MM.1S (cell line): ENCODE measurements at regions not wholly inside any gene's neighbourhood (a gene's known extent, or its start where the extent isn't known, plus 50 kb on each side); places are given as distances from the start of the nearest gene placed in this dataset.
"Not testable (repeated sequence)": the region's sequence is repeated elsewhere in the genome, so short reads cannot be mapped to it uniquely, and the experiment has no call there.

Source experiments
- DNase-seq: peaks from one replicate; pipeline ENCODE4 v3.0.0-alpha.2; 2015
- H2AFZ ChIP-seq: fragments of 300-600 bp; sonication (generic); 2 replicates; pipeline ENCODE4 v1.6.0; 2016; ENCODE audit warnings: antibody characterized with exemption, low read length
- H3F3A ChIP-seq: fragments of 300-600 bp; sonication (generic); 2 replicates; pipeline ENCODE4 v1.6.1; 2016; ENCODE audit warnings: mild to moderate bottlenecking, antibody characterized with exemption, low read length, moderate library complexity, mixed read lengths; ENCODE audit not compliant: insufficient read depth
- H3K27ac ChIP-seq: fragments of 300-600 bp; sonication (generic); 2 replicates; pipeline ENCODE4 v1.5.1; 2016; ENCODE audit warnings: mild to moderate bottlenecking, low read length
- H3K27me3 ChIP-seq: fragments of 300-600 bp; sonication (generic); replicated peaks from 2 replicates; pipeline ENCODE4 v1.6.0; 2016; ENCODE audit warnings: low read length; ENCODE audit not compliant: insufficient read depth
- H3K36me3 ChIP-seq: fragments of 300-600 bp; sonication (generic); replicated peaks from 2 replicates; pipeline ENCODE4 v1.6.1; 2016; ENCODE audit warnings: mild to moderate bottlenecking, low read length, mixed read lengths; ENCODE audit not compliant: insufficient read depth
- H3K4me1 ChIP-seq: fragments of 300-600 bp; sonication (generic); 2 replicates; pipeline ENCODE4 v1.6.1; 2016; ENCODE audit warnings: low read length, mixed read lengths
- H3K4me2 ChIP-seq: fragments of 300-600 bp; sonication (generic); 2 replicates; pipeline ENCODE4 v1.6.0; 2016; ENCODE audit warnings: low read depth, low read length
- H3K4me3 ChIP-seq: fragments of 300-600 bp; sonication (generic); 2 replicates; pipeline ENCODE4 v1.5.1; 2016; ENCODE audit warnings: low read length, mixed read lengths
- H3K79me2 ChIP-seq: fragments of 300-600 bp; sonication (generic); 2 replicates; pipeline ENCODE4 v1.6.1; 2016; ENCODE audit warnings: mixed run types, low read length, mixed read lengths
- H3K9ac ChIP-seq: fragments of 300-600 bp; sonication (generic); 2 replicates; pipeline ENCODE4 v1.6.1; 2016; ENCODE audit warnings: low read length, mixed read lengths
- H3K9me2 ChIP-seq: fragments of 300-600 bp; sonication (generic); replicated peaks from 2 replicates; pipeline ENCODE4 v1.6.1; 2016; ENCODE audit warnings: mild to moderate bottlenecking, low read length, mixed read lengths; ENCODE audit not compliant: insufficient read depth
- H3K9me3 ChIP-seq: fragments of 300-600 bp; sonication (generic); replicated peaks from 2 replicates; pipeline ENCODE4 v1.6.1; 2016; ENCODE audit warnings: mild to moderate bottlenecking, low read length, mixed read lengths; ENCODE audit not compliant: insufficient read depth
- H4K20me1 ChIP-seq: fragments of 300-600 bp; sonication (generic); 2 replicates; pipeline ENCODE4 v1.6.1; 2016; ENCODE audit warnings: mild to moderate bottlenecking, low read length, moderate library complexity, mixed read lengths; ENCODE audit not compliant: insufficient read depth
- CTCF ChIP-seq: fragments of 300-600 bp; sonication (generic); IDR thresholded peaks from 2 replicates; pipeline ENCODE4 v1.5.1; 2016; ENCODE audit warnings: antibody characterized with exemption, low read length, mixed read lengths
- EZH2 ChIP-seq: fragments of 300-600 bp; sonication (generic); optimal IDR thresholded peaks from 2 replicates; pipeline ENCODE3; 2017; ENCODE audit warnings: low read depth, mild to moderate bottlenecking, antibody characterized with exemption, low read length, mixed read lengths
- EZH2phosphoT487 ChIP-seq: fragments of 300-600 bp; sonication (generic); IDR thresholded peaks from 2 replicates; pipeline ENCODE4 v1.6.1; 2018; ENCODE audit warnings: antibody characterized with exemption, low read length

GRCh38 chr6:99711302-99711701, 104.7 kb downstream of the PRDM13 start:
- Histone ChIP-seq H3K9ac (no peak overlapping the region), H3K4me2 (no peak overlapping the region), H3K4me3 (no peak overlapping the region), H3K9me2 (no peaks in the 10 kb centered on the region), H3K27me3 (no peaks in the 10 kb centered on the region), H3K4me1 (no peaks in the 10 kb centered on the region), H3K36me3 (no peaks in the 10 kb centered on the region), H4K20me1 (no peaks in the 10 kb centered on the region), H3K79me2 (no peaks in the 10 kb centered on the region), H3K27ac (no peak overlapping the region), H3F3A (no peaks in the 10 kb centered on the region), H2AFZ (no peak overlapping the region), H3K9me3 (no peaks in the 10 kb centered on the region)
- no peak for DNase-seq
- TF ChIP-seq EZH2 (no peak), EZH2phosphoT487 (no peak), CTCF (no peak)

- H3K4me1 ChIP-seq, result no peaks in the 10 kb centered on the region
- H3K9me3 ChIP-seq, result no peaks in the 10 kb centered on the region
- no peak overlapping the region for H3K27ac ChIP-seq
- H4K20me1 ChIP-seq, result no peaks in the 10 kb centered on the region
- no peaks in the 10 kb centered on the region for H3K27me3 ChIP-seq
- no peak overlapping the region for H3K4me3 ChIP-seq
- no peak overlapping the region for H3K4me2 ChIP-seq
- DNase-seq, result no peak
- TF ChIP-seq EZH2 (no peak), CTCF (no peak), EZH2phosphoT487 (no peak)
- H2AFZ ChIP-seq, result no peak overlapping the region
- H3K9ac ChIP-seq, result no peak overlapping the region
- H3K79me2 ChIP-seq, result no peaks in the 10 kb centered on the region
- H3K36me3 ChIP-seq, result no peaks in the 10 kb centered on the region
- no peaks in the 10 kb centered on the region for H3K9me2 ChIP-seq
- no peaks in the 10 kb centered on the region for H3F3A ChIP-seq
These were observed 105.3 kb downstream of the PRDM13 start for GRCh38 chr6:99711925-99712324.

- Histone ChIP-seq H3K4me1 (no peaks in the 10 kb centered on the region), H3K9me3 (no peaks in the 10 kb centered on the region), H4K20me1 (no peaks in the 10 kb centered on the region), H3K9ac (no peak overlapping the region), H3K36me3 (no peaks in the 10 kb centered on the region), H3K27me3 (no peaks in the 10 kb centered on the region), H3K79me2 (no peaks in the 10 kb centered on the region), H2AFZ (no peak overlapping the region), H3F3A (no peaks in the 10 kb centered on the region), H3K27ac (no peak overlapping the region), H3K4me2 (no peak overlapping the region), H3K4me3 (no peak overlapping the region), H3K9me2 (no peaks in the 10 kb centered on the region)
- no peak for DNase-seq
- TF ChIP-seq CTCF (no peak), EZH2phosphoT487 (no peak), EZH2 (no peak)
These were observed 105.9 kb downstream of the PRDM13 start for GRCh38 chr6:99712519-99712918.

DNA sequence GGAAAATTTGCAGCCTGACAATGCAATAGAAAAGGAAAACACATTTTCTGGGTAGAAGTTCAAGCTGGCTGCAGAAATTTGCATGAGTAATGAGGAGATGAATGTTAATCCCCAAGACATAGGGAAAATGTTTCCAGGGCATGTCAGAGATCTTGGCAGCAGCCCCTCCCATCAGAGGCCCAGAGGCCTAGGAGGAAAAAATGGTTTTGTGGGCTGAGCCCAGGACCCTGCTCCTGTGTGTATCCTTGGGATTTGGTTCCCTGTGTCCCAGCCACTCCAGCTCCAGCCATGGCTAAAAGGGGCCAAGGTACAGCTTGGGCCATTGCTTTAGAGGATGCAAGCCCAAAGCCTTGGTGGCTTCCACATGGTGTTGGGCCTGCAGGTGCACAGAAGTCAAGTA, 115.4 kb downstream of the PRDM13 start:
- H3K36me3 ChIP-seq, H3K9me3 ChIP-seq, H3K4me2 ChIP-seq, DNase-seq, H3K79me2 ChIP-seq, H2AFZ ChIP-seq, H3K27me3 ChIP-seq, H3K9ac ChIP-seq, H3F3A ChIP-seq, H3K27ac ChIP-seq, H3K4me3 ChIP-seq, H4K20me1 ChIP-seq, H3K9me2 ChIP-seq, H3K4me1 ChIP-seq: not testable (repeated sequence)

- H3F3A ChIP-seq, H3K4me1 ChIP-seq, H3K36me3 ChIP-seq, H3K4me2 ChIP-seq, H3K4me3 ChIP-seq, H3K9me3 ChIP-seq, H3K27ac ChIP-seq, H2AFZ ChIP-seq, H3K27me3 ChIP-seq, H3K9me2 ChIP-seq, H3K79me2 ChIP-seq, H4K20me1 ChIP-seq, DNase-seq, H3K9ac ChIP-seq: not testable (repeated sequence)
These were observed 123.6 kb downstream of the PRDM13 start for GRCh38 chr6:99730237-99730636.
